NCI-H2029 treated with DMSO at 0.1 percent for 48 hours (cell line): ENCODE measurements at regions not wholly inside any gene's neighbourhood (a gene's known extent, or its start where the extent isn't known, plus 50 kb on each side); places are given as distances from the start of the nearest gene placed in this dataset.
"Not testable (repeated sequence)": the region's sequence is repeated elsewhere in the genome, so short reads cannot be mapped to it uniquely, and the experiment has no call there.

Experiments used
- DNase-seq: peaks from one replicate; lab custom pipeline; 2025; lab: John Stamatoyannopoulos, UW

DNA sequence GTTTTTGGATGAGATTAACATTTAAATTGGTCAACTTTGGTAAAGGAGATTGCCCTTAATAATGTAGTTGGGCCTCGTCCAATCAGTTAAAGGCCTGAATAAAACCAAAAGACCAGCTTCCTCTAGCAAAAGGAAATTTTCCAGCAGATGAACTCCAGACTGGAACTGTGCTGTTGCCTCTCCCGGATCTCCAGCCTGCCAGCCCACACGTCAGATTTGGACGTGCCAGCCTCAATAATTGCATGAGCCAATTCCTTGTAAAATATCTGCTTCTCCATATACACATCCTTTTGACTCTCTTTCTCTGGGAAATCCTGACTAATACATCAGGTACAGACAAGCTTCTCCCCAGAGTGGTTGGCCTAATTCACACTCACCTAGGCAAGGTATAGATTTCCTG is 175.8 kb upstream of the ADCY2 start:
- DNase-seq = no peak

DNA sequence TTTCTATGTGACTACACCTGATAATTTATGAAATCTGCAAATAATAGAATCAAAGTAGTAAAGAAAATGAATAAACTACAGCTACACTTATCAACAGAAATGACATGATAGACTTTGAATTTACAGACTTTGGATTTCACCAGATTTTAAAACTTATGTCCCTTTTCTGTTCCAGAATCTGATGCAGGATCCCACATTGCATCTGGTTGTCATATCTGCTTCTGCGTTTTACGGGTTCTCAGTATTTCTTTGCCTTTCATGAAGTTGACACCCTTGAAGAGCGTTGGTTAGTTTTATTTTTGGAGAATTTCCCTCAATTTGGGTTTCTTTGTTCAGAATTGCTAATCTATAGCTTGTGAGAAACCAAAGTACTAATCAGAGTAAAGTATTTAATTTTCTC is 174.9 kb upstream of the ADCY2 start:
- DNase-seq = no peak

DNA sequence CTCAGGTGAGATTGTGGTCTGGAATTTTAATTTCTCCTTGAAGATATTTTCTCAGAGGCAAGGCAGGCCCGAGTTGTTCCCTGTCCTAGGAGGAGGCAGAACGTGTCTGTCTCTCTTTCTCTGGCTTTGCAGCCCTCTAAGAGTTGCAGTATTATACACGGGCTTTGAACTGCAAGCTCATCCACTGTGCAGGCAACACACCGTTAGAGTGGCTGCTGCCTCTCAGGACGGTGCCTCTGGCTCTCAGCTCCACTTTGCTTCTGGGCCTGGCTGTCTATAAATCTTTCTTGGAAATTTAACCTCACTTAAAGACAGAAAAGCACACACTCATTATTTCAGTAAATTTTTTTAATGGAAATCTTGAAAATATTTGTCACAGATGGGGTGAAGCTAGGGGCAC is 170.1 kb upstream of the ADCY2 start:
- no peak for DNase-seq

DNA sequence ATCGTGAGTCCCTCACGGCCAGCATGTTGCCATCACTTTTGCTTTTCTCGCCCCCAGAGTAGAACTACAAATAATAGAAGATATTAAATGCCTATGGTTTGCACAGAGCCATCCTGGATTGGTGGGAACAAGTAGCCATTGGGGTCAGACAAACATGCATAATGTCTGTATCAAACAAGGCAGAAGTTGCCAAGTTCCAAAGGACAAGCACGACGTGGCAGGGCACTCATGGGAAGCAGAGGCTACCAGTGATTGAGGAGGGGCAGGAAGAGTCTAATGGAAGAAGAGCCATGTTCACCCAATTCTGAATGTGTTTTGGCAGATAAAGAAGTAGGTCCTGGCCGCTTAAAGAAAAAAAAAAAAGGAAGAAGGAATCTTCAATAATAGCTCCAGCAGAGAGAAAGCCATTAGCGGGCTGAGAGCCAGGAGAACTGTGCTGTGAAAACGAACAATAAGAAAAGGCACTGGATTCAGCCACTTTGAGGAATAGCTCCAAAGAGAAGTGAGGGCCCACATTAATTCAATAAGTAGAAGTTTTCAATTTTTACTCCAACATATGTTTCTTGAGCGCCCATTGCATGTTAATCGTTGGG is 153.7 kb upstream of the ADCY2 start:
- no peak for DNase-seq

DNA sequence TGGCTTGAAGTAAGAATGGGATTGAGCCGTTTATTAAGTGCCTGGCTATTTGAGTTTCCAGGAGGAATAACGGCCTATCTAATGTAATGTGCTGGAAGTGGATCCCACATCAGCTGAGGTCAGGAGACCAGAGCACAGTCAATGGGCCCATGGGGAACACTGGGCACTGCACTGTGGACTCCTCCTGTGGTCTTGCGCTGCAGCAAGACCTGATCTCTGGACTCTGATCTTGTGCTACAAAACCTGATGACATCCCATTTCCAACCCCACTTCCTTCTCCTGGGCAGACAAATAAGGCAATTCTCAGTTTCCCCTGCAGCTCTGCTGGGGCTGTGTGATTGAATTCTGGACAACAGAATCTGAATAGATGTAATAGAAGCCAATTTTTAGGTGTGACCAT is 151.7 kb upstream of the ADCY2 start:
- no peak for DNase-seq

DNA sequence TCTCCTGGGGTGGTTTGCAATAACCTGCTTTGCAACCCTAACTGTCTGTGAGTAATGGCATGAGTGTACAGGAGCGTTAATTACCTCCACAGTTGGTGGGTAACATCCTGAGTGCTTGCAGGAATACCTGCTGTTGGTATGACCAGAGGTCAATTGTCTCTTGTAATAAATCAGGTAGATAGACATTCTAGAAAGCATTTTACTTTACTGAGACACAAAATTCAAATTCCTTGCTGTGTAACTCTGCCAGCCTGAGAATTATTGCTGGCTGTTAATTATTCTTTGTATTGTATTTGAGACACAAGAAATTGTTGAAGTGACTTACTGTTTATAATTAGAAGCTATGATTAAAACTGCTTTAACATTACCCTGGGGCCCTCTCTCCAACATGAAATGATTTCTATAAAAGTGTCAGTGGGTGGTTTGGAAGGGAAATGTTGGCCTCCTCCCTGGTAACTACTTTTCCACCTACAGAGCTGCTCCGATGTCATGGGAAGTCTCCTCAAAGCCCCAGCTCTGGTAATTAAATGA is 150.8 kb upstream of the ADCY2 start:
- DNase-seq = no peak

DNA sequence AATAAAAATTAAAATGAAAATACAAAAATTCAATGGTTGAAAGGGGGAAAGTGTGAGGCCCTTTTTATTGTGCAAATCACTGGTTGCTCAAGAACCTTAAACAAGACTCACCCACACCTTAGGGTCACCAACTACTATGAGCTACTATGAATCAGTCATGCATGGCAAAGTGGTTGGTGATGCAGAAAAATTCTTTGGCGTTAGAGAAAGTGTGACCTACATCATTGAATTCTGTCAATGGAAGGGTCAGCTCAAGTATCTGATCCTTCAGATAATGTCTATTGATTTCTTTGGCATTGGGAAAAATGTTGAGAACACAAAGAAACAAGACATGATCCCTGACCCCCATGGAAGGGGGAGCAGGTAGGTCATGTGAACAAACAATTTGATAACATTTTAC is 149.7 kb upstream of the ADCY2 start:
- DNase-seq = no peak

DNA sequence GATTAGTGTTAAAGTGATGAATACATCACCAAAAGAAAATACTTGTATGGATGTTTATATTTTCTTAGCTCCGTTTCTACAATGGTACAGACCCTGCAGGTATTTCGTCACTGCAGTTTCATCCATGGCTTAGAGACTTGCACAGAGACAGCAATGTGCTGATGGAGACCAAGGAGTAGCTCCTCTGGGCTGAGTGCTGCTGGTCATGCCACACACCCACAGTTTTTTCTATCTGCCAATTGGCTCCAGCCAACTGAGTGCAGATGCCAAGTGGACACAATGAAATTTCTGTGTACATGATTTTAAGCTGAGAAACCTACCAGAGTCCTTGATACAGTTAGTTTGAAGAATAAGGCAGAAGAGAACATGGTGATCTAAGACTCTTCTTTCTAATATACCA is 145.9 kb upstream of the ADCY2 start:
- no peak for DNase-seq

DNA sequence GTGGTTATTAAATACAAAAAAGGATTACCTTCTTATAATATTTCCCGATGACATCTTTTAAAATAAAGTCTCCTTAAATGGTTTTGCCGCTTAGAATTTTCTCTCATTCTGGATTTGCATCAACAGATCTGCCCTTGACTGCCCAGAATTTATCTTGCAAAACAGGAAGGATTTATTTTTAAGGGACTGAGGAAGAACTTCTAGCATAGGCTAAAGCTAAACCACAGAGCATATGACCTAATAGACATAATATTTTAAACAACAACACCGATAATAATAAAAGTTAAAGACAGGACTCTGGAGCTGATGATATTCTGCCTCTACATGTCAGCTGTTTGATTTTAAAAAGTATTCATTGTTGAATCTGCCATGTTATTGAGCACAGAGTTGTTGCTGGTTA is 145.3 kb upstream of the ADCY2 start:
- DNase-seq = no peak

DNA sequence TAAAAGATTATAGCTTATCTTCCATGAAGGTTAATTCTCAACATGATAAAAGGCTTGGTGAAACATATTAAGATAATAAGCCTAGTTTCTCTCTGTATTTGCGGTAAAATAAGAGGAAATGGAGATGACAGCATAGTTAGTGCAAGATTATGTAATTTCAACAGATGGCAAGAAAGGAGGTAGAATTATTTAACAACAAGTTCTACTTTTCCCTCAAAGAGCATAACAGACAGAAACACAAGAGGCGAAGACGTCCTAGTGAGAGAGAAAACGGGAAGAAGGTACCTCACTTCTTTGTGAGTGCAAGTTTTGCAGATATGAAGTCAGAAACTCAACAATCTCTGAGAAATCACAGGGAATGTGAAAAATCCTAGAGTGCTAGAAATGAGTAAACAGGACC is 144.8 kb upstream of the ADCY2 start:
- no peak for DNase-seq

DNA sequence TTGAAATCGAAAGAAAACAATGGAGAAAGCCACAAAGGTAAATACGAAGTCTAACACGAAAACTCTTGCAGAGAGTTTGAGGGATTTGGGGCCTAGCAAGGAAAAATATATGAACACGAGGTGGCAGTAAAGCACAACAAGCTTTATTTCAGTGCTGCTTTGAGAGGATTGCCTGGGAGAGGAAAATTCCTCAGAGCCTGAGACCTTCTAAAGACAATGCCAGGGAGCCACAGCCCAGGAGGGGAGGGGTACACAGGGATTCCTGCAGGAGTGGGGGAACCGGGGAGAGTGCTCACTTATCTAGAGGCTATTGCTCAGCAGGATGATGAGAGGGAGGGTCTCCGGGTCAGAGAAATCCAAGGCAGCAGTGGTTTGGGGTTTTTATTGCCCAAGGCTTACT is 134.9 kb upstream of the ADCY2 start:
- peak; percentile 41 for DNase-seq

DNA sequence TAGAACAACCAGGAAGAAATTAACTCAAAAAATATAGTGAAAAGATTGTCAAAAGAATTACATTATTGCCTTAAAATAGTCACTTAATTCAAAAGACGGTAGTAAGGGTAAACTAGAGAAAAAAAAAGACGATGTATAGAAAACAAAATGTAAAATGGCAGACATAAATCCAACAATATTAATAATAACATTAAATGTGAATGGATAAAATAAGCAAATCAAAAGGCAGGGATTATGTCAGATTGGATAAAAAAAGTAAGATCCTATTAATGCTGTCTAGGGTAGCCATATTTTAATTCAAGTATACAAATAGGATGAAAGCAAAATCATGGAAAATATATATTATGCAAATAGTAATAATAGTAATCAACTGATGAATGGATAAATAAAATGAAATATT is 134.0 kb upstream of the ADCY2 start:
- DNase-seq = no peak

DNA sequence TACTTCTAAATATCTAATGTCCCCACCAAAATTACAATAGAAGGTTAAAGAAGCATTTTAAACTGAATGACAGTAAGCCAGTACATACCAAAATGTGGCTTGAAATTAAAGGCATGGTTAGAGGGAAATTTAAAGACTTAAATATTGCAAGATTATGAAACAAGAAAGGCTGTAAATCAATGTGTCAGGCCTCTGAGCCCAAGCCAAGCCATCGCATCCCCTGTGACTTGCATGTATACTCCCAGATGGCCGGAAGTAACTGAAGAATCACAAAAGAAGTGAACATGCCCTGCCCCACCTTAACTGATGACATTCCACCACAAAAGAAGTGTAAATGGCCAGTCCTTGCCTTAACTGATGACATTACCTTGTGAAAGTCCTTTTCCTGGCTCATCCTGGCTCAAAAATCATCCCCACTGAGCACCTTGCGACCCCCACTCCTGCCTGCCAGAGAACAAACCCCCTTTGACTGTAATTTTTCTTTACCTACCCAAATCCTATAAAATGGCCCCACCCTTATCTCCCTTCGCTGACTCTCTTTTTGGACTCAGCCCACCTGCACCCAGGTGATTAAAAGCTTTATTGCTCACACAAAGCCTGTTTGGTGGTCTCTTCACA is 132.4 kb upstream of the ADCY2 start:
- DNase-seq = not testable (repeated sequence)

DNA sequence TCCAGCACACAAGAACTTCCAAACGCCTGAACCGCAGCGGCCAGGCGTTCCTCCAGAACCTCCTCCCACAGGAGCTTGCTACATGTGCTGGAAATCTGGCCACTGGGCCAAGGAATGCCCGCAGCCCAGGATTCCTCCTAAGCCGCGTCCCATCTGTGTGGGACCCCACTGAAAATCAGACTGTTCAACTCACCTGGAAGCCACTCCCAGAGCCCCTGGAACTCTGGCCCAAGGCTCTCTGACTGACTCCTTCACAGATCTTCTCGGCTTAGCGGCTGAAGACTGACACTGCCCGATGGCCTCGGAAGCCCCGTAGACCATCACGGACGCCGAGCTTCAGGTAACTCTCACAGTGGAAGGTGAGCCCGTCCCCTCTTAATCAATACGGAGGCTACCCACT is 130.2 kb upstream of the ADCY2 start:
- not testable (repeated sequence) for DNase-seq

DNA sequence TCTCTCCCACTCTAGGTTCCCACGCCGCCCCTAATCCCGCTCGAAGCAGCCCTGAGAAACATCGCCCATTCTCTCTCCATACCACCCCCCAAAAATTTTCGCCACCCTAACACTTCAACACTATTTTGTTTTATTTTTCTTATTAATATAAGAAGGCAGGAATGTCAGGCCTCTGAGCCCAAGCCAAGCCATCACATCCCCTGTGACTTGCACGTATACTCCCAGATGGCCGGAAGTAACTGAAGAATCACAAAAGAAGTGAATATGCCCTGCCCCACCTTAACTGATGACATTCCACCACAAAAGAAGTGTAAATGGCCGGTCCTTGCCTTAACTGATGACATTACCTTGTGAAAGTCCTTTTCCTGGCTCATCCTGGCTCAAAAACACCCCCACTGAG is 127.2 kb upstream of the ADCY2 start:
- DNase-seq = not testable (repeated sequence)

DNA sequence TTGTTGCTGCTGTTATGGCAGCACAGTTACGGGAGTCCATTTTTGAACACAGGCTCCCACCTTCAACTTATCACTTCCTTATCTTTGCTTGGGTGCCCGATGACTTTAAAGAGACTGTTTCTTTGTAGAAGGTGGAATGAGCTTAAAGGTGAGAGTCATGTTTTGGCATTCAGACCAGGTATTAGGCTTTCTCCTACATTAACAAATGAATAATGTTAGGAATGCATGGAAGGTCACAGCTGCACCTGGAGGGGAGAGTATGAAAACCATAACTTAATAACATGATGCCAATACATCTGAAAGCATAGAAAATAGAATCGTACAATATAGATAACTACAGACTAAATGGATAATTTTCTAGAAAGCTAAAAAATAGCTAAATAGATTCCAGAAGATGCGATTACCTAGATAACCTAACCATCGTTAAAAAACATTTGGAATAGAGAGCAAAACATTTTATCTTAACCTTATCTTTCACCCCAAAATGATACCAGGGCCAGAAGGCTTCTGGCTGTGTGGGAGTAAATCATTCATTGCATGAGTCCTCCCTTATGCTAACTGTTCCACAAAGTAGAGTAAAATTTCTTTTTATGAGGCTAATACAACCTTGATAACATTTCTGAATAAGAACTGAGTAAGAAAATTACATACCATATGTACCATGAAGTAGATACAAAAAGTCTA is 126.2 kb upstream of the ADCY2 start:
- DNase-seq = no peak

DNA sequence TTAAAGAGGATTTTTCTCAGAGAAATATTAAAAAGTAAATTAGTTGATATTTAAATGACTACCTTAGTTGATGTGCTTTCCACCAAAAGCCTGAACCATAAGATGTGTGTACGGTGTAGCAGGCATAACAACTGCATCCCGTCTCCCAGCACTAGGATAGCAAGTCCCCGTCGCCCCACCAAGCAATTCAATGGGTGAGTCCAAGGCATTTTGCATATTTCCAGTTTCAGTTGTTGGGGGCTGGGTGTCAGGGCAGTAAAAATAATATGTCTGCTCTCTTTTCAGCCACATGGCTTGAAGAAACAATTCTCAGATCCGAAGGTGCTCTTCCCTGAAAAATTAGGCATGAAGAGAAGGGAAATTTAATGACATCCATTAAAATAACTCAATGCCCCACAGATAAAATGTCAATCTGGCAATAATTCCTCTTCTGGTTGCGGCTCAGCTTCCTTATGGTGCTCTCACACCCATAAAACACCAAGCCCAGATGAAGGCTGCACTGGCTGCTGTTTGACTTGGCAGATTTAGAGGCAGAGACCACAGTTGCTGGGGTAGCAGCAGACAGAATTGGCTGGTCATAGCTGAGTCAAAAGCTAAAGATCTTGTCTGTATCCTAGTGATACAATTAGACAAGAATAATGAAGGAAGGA is 124.4 kb upstream of the ADCY2 start:
- DNase-seq = no peak

DNA sequence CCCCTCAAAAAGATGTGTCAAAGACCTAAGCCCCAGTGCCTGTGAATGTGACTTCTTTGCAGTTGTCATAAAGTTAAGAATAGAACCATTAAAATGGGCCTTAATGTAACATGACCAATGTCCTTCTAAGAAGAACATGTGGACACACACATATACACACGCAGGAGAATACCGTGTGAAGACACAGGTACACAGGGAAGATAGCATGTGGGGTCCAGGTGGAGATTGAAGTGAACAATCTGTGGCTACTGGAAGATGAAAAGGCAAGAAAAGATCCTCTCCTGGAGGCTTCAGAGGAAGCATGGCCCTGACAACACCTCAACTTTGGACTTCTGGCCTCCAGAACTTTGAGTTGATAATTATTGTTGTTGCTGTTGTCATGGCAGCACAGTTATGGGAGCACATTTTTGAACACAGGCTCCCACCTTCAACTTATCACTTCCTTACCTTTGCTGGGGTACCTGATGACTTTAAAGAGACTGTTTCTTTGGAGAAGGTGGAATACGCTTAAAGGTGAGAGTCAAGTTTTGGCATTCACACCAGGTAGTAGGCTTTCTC is 123.5 kb upstream of the ADCY2 start:
- no peak for DNase-seq

DNA sequence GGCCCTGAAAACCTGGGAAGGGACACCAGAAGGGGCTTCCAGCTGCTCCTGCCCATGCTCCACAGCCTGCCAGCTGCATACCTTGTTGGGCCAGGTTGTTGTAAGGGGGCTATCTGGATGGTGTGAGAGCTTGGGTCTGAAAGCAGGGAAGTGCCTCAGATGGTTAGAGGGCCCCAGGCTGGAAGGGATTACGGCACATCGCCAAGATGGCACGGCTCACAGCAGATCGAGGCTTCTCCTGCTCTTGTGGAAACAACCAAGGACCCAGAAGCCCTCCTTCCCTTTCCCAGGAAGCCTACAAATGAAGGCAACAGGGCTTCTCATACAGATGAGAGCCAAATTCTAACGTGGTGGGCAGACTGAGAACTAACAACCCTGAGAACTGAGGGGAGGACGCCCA is 121.7 kb upstream of the ADCY2 start:
- DNase-seq = no peak

DNA sequence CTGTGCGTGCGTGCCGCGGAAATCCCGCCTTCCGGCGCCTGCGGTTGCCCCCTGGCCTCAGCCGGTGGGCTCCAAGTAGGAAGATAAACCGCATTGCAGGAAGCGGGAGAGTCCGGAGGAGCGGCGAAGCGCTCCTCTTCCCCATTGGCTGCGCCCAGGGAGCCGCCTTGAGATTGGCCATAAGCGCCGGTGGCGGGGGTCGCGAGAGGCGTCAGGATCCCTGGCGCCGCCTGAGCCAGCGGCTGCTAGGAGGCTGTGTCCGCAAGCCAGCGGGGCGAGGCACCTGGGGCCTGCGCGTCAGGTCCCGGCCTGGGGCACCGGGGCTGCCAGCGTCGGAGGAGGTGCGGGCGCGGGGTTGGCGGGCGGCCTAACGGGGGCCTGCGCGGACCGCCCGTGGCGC is 106.3 kb upstream of the ADCY2 start:
- DNase-seq = not testable (repeated sequence)

DNA sequence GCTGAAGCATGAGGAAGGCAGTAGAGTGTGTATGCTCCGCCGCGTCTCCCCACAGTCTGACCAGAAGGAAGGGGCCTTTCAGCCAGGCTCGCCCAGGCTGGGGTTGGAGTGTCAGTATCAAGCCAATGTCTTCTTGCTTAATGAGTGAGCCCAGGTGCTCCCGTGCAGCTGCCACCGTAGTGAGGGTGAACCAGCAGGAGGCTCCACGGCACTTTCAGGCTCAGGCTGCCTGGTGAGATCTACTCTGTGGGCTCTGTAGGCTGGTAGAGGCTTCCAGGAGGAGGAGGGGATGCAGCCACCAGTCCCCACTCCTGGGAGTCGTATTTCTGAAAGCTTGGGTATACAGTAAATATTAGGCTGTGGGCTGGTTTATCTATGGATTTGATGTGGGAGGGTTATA is 98.1 kb upstream of the ADCY2 start:
- not testable (repeated sequence) for DNase-seq

DNA sequence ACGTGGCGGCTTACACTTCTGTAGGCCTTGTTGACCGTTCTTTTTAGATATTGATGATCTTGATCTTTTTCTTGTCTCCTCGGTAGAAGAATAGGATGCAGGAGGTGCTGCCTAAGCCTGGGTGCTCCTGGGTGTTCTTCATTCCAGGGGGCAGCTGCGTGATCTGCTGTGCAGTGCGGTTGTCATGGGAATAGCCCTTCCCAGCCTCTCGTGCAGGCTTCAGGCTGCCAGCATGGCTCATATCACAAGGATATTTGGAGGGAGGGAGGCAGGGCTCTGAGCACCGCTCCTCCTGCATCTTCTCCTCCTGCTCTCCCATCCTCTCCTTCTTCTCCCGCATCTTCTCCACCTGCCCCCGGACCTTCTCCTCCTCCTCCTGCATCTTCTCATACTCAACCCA is 96.2 kb upstream of the ADCY2 start:
- not testable (repeated sequence) for DNase-seq
